ENCODE measurements at regions not wholly inside any gene's neighbourhood (a gene's known extent, or its start where the extent isn't known, plus 50 kb on each side); places are given as distances from the start of the nearest gene placed in this dataset.

GRCh38 chr3:162094301-162094700, 597.7 kb downstream of the OTOL1 start (continued):
- TF ChIP-seq CUX1 (CRISPR knock-in tag; IDR thresholded peaks at IDR 0.05) (no peak), CEBPZ (IDR thresholded peaks at IDR 0.05; ENCODE audit: borderline replicate concordance, low read depth, low read length) (no peak), ZNF449 (CRISPR knock-in tag; IDR thresholded peaks at IDR 0.05) (no peak), HEY1 (CRISPR knock-in tag; IDR thresholded peaks at IDR 0.05; ENCODE audit: borderline replicate concordance) (no peak), TAF1 (IDR thresholded peaks at IDR 0.05; ENCODE audit: control insufficient read depth, extremely low read depth, insufficient read depth, low read length, severe bottlenecking) (no peak), ZSCAN32 (CRISPR knock-in tag; IDR thresholded peaks at IDR 0.05) (no peak), RBM14 (IDR thresholded peaks at IDR 0.05; ENCODE audit: borderline replicate concordance, insufficient read depth, low read depth, low read length) (no peak), PPARD (CRISPR knock-in tag; IDR thresholded peaks at IDR 0.05) (no peak), RREB1 (CRISPR knock-in tag; IDR thresholded peaks at IDR 0.05) (no peak), CSDE1 (IDR thresholded peaks at IDR 0.05) (no peak)
